Caco-2 (cell line): ENCODE measurements at regions not wholly inside any gene's neighbourhood (a gene's known extent, or its start where the extent isn't known, plus 50 kb on each side); places are given as distances from the start of the nearest gene placed in this dataset.

Experiments used
- BruUV-seq: library from RNA; stranded (reverse); fragments of 400-500 nt; replicated peaks from 2 replicates; lab custom pipeline; 2021; lab: Mats Ljungman, UMichigan
- CTCF ChIA-PET: fragments of 300-600 bp; sonication (Branson Sonifier 250); formaldehyde crosslinking; loops from one replicate; lab custom pipeline; 2022; ENCODE audit warnings: antibody characterized with exemption; lab: Charles Lee
- POLR2A ChIA-PET: fragments of 300-600 bp; sonication (Branson Sonifier 250); formaldehyde crosslinking; loops from one replicate; lab custom pipeline; 2022; ENCODE audit warnings: antibody characterized with exemption; lab: Charles Lee
- DNase-seq, 2 experiments: peaks; one replicate each; pipeline versions ENCODE4 v3.0.0 to v3.0.0-alpha.2; 2020 to 2022
- H3K27me3 ChIP-seq: replicated peaks from 2 replicates; pipeline ENCODE4 v1.6.0; 2011; ENCODE audit warnings: low read length; ENCODE audit not compliant: control insufficient read depth, insufficient read depth
- H3K36me3 ChIP-seq: 2 replicates; pipeline ENCODE4 v1.5.1; 2011; ENCODE audit warnings: low read length; ENCODE audit not compliant: control insufficient read depth, insufficient read depth
- H3K4me1 ChIP-seq: fragments of 250-450 bp; sonication (Bioruptor Pico); 2 replicates; pipeline ENCODE4 v1.5.1; 2020; ENCODE audit warnings: mild to moderate bottlenecking
- H3K4me3 ChIP-seq: 2 replicates; pipeline ENCODE4 v1.5.1; 2011; ENCODE audit warnings: low read depth, mild to moderate bottlenecking, control low read depth, low read length
- H3K9me3 ChIP-seq: fragments of 250-450 bp; sonication (Bioruptor Pico); 2 replicates; pipeline ENCODE4 v1.5.1; 2020; ENCODE audit warnings: mild to moderate bottlenecking, moderate library complexity
- H3K27ac Mint-ChIP-seq: one replicate; pipeline ENCODE4 v1.8.0; 2022; ENCODE audit warnings: mixed read lengths; ENCODE audit not compliant: unreplicated experiment
- H3K27me3 Mint-ChIP-seq: one replicate; pipeline ENCODE4 v1.8.0; 2022; ENCODE audit warnings: mixed read lengths; ENCODE audit not compliant: insufficient read depth, unreplicated experiment
- H3K36me3 Mint-ChIP-seq: one replicate; pipeline ENCODE4 v1.8.0; 2022; ENCODE audit warnings: mild to moderate bottlenecking, mixed read lengths; ENCODE audit not compliant: insufficient read depth, unreplicated experiment
- H3K4me1 Mint-ChIP-seq: one replicate; pipeline ENCODE4 v1.8.0; 2022; ENCODE audit warnings: low read depth, mixed read lengths; ENCODE audit not compliant: unreplicated experiment
- H3K4me3 Mint-ChIP-seq: one replicate; pipeline ENCODE4 v1.8.0; 2022; ENCODE audit warnings: mild to moderate bottlenecking, moderate library complexity, mixed read lengths; ENCODE audit not compliant: unreplicated experiment
- H3K9me3 Mint-ChIP-seq: one replicate; pipeline ENCODE4 v1.8.0; 2022; ENCODE audit warnings: mixed read lengths; ENCODE audit not compliant: unreplicated experiment
- CTCF ChIP-seq, 2 experiments: fragments of 200-600 bp in 1 of 2; IDR thresholded peaks; 1 replicate in 1 of 2; 2 replicates in 1 of 2; pipeline versions ENCODE4 v1.5.1 to v1.8.0; 2011 to 2022; ENCODE audit warnings: antibody characterized with exemption in 1 of 2, control low read depth in 1 of 2, inconsistent platforms in 1 of 2, low read depth in 1 of 2, low read length in 1 of 2, mild to moderate bottlenecking in 1 of 2, moderate library complexity in 1 of 2; ENCODE audit not compliant: insufficient read depth in 1 of 2, severe bottlenecking in 1 of 2, unreplicated experiment in 1 of 2
- intact Hi-C: fragments of 100-400 bp; cut with micrococcal nuclease; formaldehyde crosslinking; loops from one replicate; pipeline ENCODE4 v1.10.0; 2022; ENCODE audit not compliant: unreplicated experiment

- Histone ChIP-seq H3K9me3 (no peaks in the 10 kb centered on the region), H3K4me3 (no peak overlapping the region), H3K36me3 (no peaks in the 10 kb centered on the region), H3K4me1 (no peaks in the 10 kb centered on the region), H3K27me3 (no peaks in the 10 kb centered on the region)
- ChIA-PET POLR2A (no interaction called here), CTCF (no interaction called here)
- no peaks in the 10 kb centered on the region for H3K9me3 Mint-ChIP-seq
- no peaks in the 10 kb centered on the region for H3K36me3 Mint-ChIP-seq
- no TSS peak for BruUV-seq
- no peaks in the 10 kb centered on the region for H3K27me3 Mint-ChIP-seq
- intact Hi-C loops = no loop called here
- H3K4me1 Mint-ChIP-seq = no peaks in the 10 kb centered on the region
- no peak overlapping the region for H3K4me3 Mint-ChIP-seq
- H3K27ac Mint-ChIP-seq = no peak overlapping the region
- TF ChIP-seq CTCF (IDR thresholded peaks at IDR 0.05; ENCODE audit: insufficient read depth in 1 of 2, low read depth in 1 of 2, low read length in 1 of 2, severe bottlenecking in 1 of 2, unreplicated experiment in 1 of 2) = no peak
- DNase-seq = no peak
These were observed 160.5 kb upstream of the TNC start for GRCh38 chr9:115278326-115279035.

- H3K27me3 ChIP-seq = no peaks in the 10 kb centered on the region
- no peak for TF ChIP-seq CTCF (IDR thresholded peaks at IDR 0.05; ENCODE audit: insufficient read depth in 1 of 2, low read depth in 1 of 2, low read length in 1 of 2, severe bottlenecking in 1 of 2, unreplicated experiment in 1 of 2)
- H3K4me1 ChIP-seq = no peaks in the 10 kb centered on the region
- H3K4me3 Mint-ChIP-seq = no peak overlapping the region
- no peaks in the 10 kb centered on the region for H3K9me3 Mint-ChIP-seq
- BruUV-seq = no TSS peak
- intact Hi-C loops = no loop called here
- no peak for DNase-seq
- no peak overlapping the region for H3K27ac Mint-ChIP-seq
- POLR2A ChIA-PET = no interaction called here
- no peak overlapping the region for H3K4me3 ChIP-seq
- no peaks in the 10 kb centered on the region for H3K9me3 ChIP-seq
- no peaks in the 10 kb centered on the region for H3K4me1 Mint-ChIP-seq
- H3K27me3 Mint-ChIP-seq = no peaks in the 10 kb centered on the region
- H3K36me3 ChIP-seq = no peaks in the 10 kb centered on the region
- CTCF ChIA-PET = no interaction called here
- no peaks in the 10 kb centered on the region for H3K36me3 Mint-ChIP-seq
These were observed 165.4 kb upstream of the TNC start for GRCh38 chr9:115283395-115283794.

- ChIA-PET POLR2A (no interaction called here), CTCF (no interaction called here)
- DNase-seq = no peak
- Histone ChIP-seq H3K36me3 (no peaks in the 10 kb centered on the region), H3K9me3 (no peaks in the 10 kb centered on the region), H3K4me3 (no peak overlapping the region), H3K4me1 (peaks cover 5% of the 10 kb centered on the region), H3K27me3 (no peaks in the 10 kb centered on the region)
- Mint-ChIP-seq H3K4me3 (no peak overlapping the region), H3K4me1 (peaks cover 13% of the 10 kb centered on the region), H3K36me3 (no peaks in the 10 kb centered on the region), H3K9me3 (peaks cover 10% of the 10 kb centered on the region), H3K27me3 (no peaks in the 10 kb centered on the region), H3K27ac (no peak overlapping the region)
- no peak for TF ChIP-seq CTCF (IDR thresholded peaks at IDR 0.05; ENCODE audit: insufficient read depth in 1 of 2, low read depth in 1 of 2, low read length in 1 of 2, severe bottlenecking in 1 of 2, unreplicated experiment in 1 of 2)
- intact Hi-C loops = no loop called here
- no TSS peak for BruUV-seq
These were observed 167.9 kb upstream of the TNC start for GRCh38 chr9:115285836-115286235.
